Fibroblast of lung (primary cell): ENCODE measurements at regions not wholly inside any gene's neighbourhood (a gene's known extent, or its start where the extent isn't known, plus 50 kb on each side); places are given as distances from the start of the nearest gene placed in this dataset.

Source experiments
- CTCF ChIP-seq, 2 donors: IDR thresholded peaks in 1 of 2; conservative IDR thresholded peaks in 1 of 2; 1 replicate in 1 of 2; 2 replicates in 1 of 2; pipeline ENCODE4 v1.5.1; 2011 to 2012; ENCODE audit warnings: low read length in 2 of 2, control low read depth in 1 of 2, inconsistent platforms in 1 of 2, low read depth in 1 of 2, mild to moderate bottlenecking in 1 of 2
- EZH2 ChIP-seq: IDR thresholded peaks from 2 replicates; pipeline ENCODE4 v1.5.1; 2012; ENCODE audit warnings: low read length, control low read depth, mild to moderate bottlenecking; ENCODE audit errors: missing control alignments

- TF ChIP-seq CTCF (conservative IDR thresholded peaks at IDR 0.05 in 1 of 2, IDR thresholded peaks at IDR 0.05 in 1 of 2; ENCODE audit: low read depth in 1 of 2, low read length in 2 of 2): no peak
- no peak for TF ChIP-seq EZH2
Measured at GRCh38 chr11:27234961-27235360, 128.1 kb downstream of the CCDC34 start.
